HCT116 (cell line): ENCODE measurements at regions not wholly inside any gene's neighbourhood (a gene's known extent, or its start where the extent isn't known, plus 50 kb on each side); places are given as distances from the start of the nearest gene placed in this dataset.

Experiments
- ATAC-seq: fragments of 200-7000 bp; cut with Tn5 transposase; 2 replicates; pipeline ENCODE4 v1.9.1; 2020; ENCODE audit warnings: mild to moderate bottlenecking, moderate library complexity
- BruUV-seq: library from RNA; stranded (reverse); fragments of 400-500 nt; replicated peaks from 2 replicates; lab custom pipeline; 2021; lab: Mats Ljungman, UMichigan
- CTCF ChIA-PET: fragments of 300-600 bp; sonication (Branson Sonifier 250); formaldehyde crosslinking; loops from one replicate; lab custom pipeline; 2021; ENCODE audit warnings: antibody characterized with exemption; lab: Charles Lee
- POLR2A ChIA-PET: fragments of 300-600, 350-600 bp; sonication (Branson Sonifier 250); formaldehyde crosslinking; loops from one replicate; lab custom pipeline; 2021; ENCODE audit warnings: antibody characterized with exemption; lab: Charles Lee
- RAD21 ChIA-PET, 2 experiments: fragments of 300-600 bp; sonication (Branson Sonifier 250); formaldehyde crosslinking; loops; one replicate each; lab custom pipeline; 2023; ENCODE audit warnings: low total read pairs in 2 of 2; ENCODE audit not compliant: uncharacterized antibody in 2 of 2, unreplicated experiment in 2 of 2, low non-redundant PET in 1 of 2; lab: Charles Lee
- DNase-seq: peaks from one replicate; pipeline ENCODE4 v3.0.0-alpha.2; 2010; ENCODE audit warnings: low read depth, low spot score
- H2AFZ ChIP-seq: fragments of 200-600 bp; shearing (Covaris generic), sonication (generic); 2 replicates; pipeline ENCODE4 v1.6.1; 2017; ENCODE audit warnings: low read depth, mixed run types, mixed read lengths, antibody characterized with exemption, low read length; ENCODE audit not compliant: poor library complexity, severe bottlenecking
- H3K27ac ChIP-seq: 2 replicates; pipeline ENCODE4 v1.5.1; 2012; ENCODE audit warnings: low read depth, low read length
- H3K27me3 ChIP-seq: fragments of 200-600 bp; sonication (generic); 2 replicates; pipeline ENCODE4 v1.6.1; 2016; ENCODE audit warnings: mixed run types, low read length, mixed read lengths; ENCODE audit not compliant: insufficient read depth
- H3K36me3 ChIP-seq, 2 experiments: fragments of 200-500 bp in 1 of 2; fragments of 200-600 bp in 1 of 2; sonication (Bioruptor generic) in 1 of 2; sonication (generic) in 1 of 2; 2 replicates each; pipeline versions ENCODE4 v1.5.1 to v1.6.1; 2014 to 2016; ENCODE audit warnings: low read length in 2 of 2, inconsistent platforms in 1 of 2, mixed read lengths in 1 of 2, mixed run types in 1 of 2; ENCODE audit not compliant: insufficient read depth in 2 of 2, control insufficient read depth in 1 of 2
- H3K4me1 ChIP-seq, 2 experiments: fragments of 200-600 bp in 1 of 2; sonication (generic) in 1 of 2; 2 replicates each; pipeline versions ENCODE4 v1.5.1 to v1.6.1; 2012 to 2017; ENCODE audit warnings: low read length in 2 of 2, inconsistent platforms in 1 of 2, mild to moderate bottlenecking in 1 of 2, mixed read lengths in 1 of 2, mixed run types in 1 of 2, moderate library complexity in 1 of 2; ENCODE audit not compliant: insufficient read depth in 2 of 2, control insufficient read depth in 1 of 2
- H3K4me2 ChIP-seq: fragments of 200-600 bp; sonication (generic); 2 replicates; pipeline ENCODE4 v1.6.1; 2017; ENCODE audit warnings: mixed run types, low read length, mixed read lengths
- H3K4me3 ChIP-seq, 2 experiments: fragments of 200-600 bp in 1 of 2; sonication (generic) in 1 of 2; replicated peaks in 1 of 2; 2 replicates each; pipeline ENCODE4 v1.5.1; 2011 to 2016; ENCODE audit warnings: low read length in 2 of 2, control low read depth in 1 of 2, low read depth in 1 of 2, mild to moderate bottlenecking in 1 of 2, mixed read lengths in 1 of 2, mixed run types in 1 of 2
- H3K79me2 ChIP-seq: fragments of 200-600 bp; sonication (generic); 2 replicates; pipeline ENCODE4 v1.6.1; 2017; ENCODE audit warnings: mild to moderate bottlenecking, mixed run types, low read length, moderate library complexity, mixed read lengths; ENCODE audit not compliant: insufficient read depth
- H3K9ac ChIP-seq: fragments of 200-600 bp; sonication (generic); 2 replicates; pipeline ENCODE4 v1.6.1; 2016; ENCODE audit warnings: low read length, mixed read lengths
- H3K9me2 ChIP-seq: fragments of 200-600 bp; sonication (generic), shearing (Covaris generic); 2 replicates; pipeline ENCODE4 v1.6.1; 2017; ENCODE audit warnings: mixed run types, mild to moderate bottlenecking, moderate library complexity; ENCODE audit not compliant: insufficient read depth
- H3K9me3 ChIP-seq, 2 experiments: fragments of 200-500 bp in 1 of 2; fragments of 200-600 bp in 1 of 2; sonication (Bioruptor generic) in 1 of 2; sonication (generic) in 1 of 2; 2 replicates each; pipeline ENCODE4 v1.6.1; 2014 to 2017; ENCODE audit warnings: low read length in 2 of 2, mixed read lengths in 2 of 2, inconsistent platforms in 1 of 2, low read depth in 1 of 2, mild to moderate bottlenecking in 1 of 2, mixed run types in 1 of 2, moderate library complexity in 1 of 2; ENCODE audit not compliant: control insufficient read depth in 1 of 2, insufficient read depth in 1 of 2
- H4K20me1 ChIP-seq: fragments of 200-600 bp; sonication (generic), shearing (Covaris generic); 2 replicates; pipeline ENCODE4 v1.6.1; 2017; ENCODE audit warnings: mixed run types, mild to moderate bottlenecking, moderate library complexity; ENCODE audit not compliant: insufficient read depth
- CBX3 ChIP-seq: IDR thresholded peaks from 2 replicates; pipeline ENCODE4 v1.6.1; 2012; ENCODE audit warnings: low read depth
- EGR1 ChIP-seq: IDR thresholded peaks from 2 replicates; pipeline ENCODE4 v1.6.1; 2012; ENCODE audit warnings: low read depth
- ELF1 ChIP-seq: IDR thresholded peaks from 2 replicates; pipeline ENCODE4 v1.6.1; 2012; ENCODE audit warnings: low read depth, borderline replicate concordance
- EZH2phosphoT487 ChIP-seq: fragments of 200-600 bp; IDR thresholded peaks from 2 replicates; pipeline ENCODE4 v1.6.1; 2018; ENCODE audit warnings: antibody characterized with exemption, borderline replicate concordance
- FOSL1 ChIP-seq: IDR thresholded peaks from 2 replicates; pipeline ENCODE4 v1.6.1; 2012; ENCODE audit warnings: low read depth
- JUND ChIP-seq: IDR thresholded peaks from 2 replicates; pipeline ENCODE4 v1.6.1; 2012
- POLR2A ChIP-seq: IDR thresholded peaks from 2 replicates; pipeline ENCODE4 v1.7.0; 2011; ENCODE audit warnings: borderline replicate concordance; ENCODE audit not compliant: insufficient read depth, insufficient read length; ENCODE audit errors: extremely low read depth
- POLR2AphosphoS5 ChIP-seq: IDR thresholded peaks from 2 replicates; pipeline ENCODE4 v1.6.1; 2011; ENCODE audit warnings: mild to moderate bottlenecking, low read depth, low read length, moderate library complexity
- RAD21 ChIP-seq: IDR thresholded peaks from 2 replicates; pipeline ENCODE4 v1.6.1; 2012; ENCODE audit warnings: low read depth, mild to moderate bottlenecking
- SRF ChIP-seq: IDR thresholded peaks from 2 replicates; pipeline ENCODE4 v1.6.1; 2012; ENCODE audit warnings: low read depth
- TCF7L2 ChIP-seq: IDR thresholded peaks from 2 replicates; pipeline ENCODE4 v1.7.0; 2011; ENCODE audit warnings: borderline replicate concordance, inconsistent platforms; ENCODE audit not compliant: insufficient read depth, insufficient read length; ENCODE audit errors: extremely low read depth
- YY1 ChIP-seq: IDR thresholded peaks from 2 replicates; pipeline ENCODE4 v1.6.1; 2011; ENCODE audit warnings: low read length, low read depth, moderate library complexity, mild to moderate bottlenecking; ENCODE audit not compliant: insufficient replicate concordance; ENCODE audit errors: extremely low read depth
- ZFX ChIP-seq: fragments of 450-650 bp; IDR thresholded peaks from 2 replicates; pipeline ENCODE4 v1.6.1; 2017
- ZNF274 ChIP-seq: fragments of 200-500 bp; sonication (Bioruptor generic); IDR thresholded peaks from 2 replicates; pipeline ENCODE4 v1.6.1; 2014; ENCODE audit warnings: mild to moderate bottlenecking, low read depth, low read length, inconsistent platforms
- intact Hi-C: fragments of 100-400 bp; cut with micrococcal nuclease; formaldehyde crosslinking; loops from 2 replicates; pipeline ENCODE4 v1.10.0; 2022
- TF ChIP-seq, protein P1 (sequence below): IDR thresholded peaks from 2 replicates; pipeline ENCODE4 v1.6.1; 2012; ENCODE audit warnings: low read depth
- TF ChIP-seq, protein P2 (sequence below), 3 experiments: fragments of 200-600 bp in 1 of 3; sonication (generic) in 1 of 3; IDR thresholded peaks in 2 of 3; conservative IDR thresholded peaks in 1 of 3; 2 replicates each; pipeline ENCODE4 v1.5.1; 2012 to 2017; ENCODE audit warnings: low read depth in 2 of 3, low read length in 2 of 3, antibody characterized with exemption in 1 of 3, borderline replicate concordance in 1 of 3, control low read depth in 1 of 3, mild to moderate bottlenecking in 1 of 3, mixed read lengths in 1 of 3, mixed run types in 1 of 3, moderate library complexity in 1 of 3; ENCODE audit not compliant: insufficient read depth in 1 of 3
- TF ChIP-seq, protein P3 (sequence below): IDR thresholded peaks from 2 replicates; pipeline ENCODE4 v1.6.1; 2011; ENCODE audit warnings: mild to moderate bottlenecking, low read length, moderate library complexity; ENCODE audit not compliant: insufficient replicate concordance; ENCODE audit errors: extremely low read depth
- TF ChIP-seq, protein P4 (sequence below): IDR thresholded peaks from 2 replicates; pipeline ENCODE4 v1.6.1; 2012
- TF ChIP-seq, protein P5 (sequence below): IDR thresholded peaks from 2 replicates; pipeline ENCODE4 v1.6.1; 2012

DNA sequence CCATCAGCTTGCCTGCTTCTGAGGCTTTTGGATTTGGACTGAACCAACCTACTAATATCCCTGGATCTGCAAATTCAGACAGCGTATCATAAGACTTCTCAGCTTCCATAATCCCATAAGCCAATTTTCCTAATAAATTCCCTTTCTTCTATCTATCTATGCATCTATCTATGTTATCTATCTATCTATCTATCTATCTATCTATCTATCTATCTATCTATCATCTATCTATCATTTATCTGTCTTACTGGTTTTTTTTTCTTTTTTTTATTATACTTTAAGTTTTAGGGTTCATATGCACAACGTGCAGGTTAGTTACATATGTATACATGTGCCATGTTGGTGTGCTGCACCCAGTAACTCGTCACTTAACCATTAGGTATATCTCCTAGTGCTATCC is 2045.4 kb upstream of the CDH6 start:
- H3K79me2 ChIP-seq, result no peaks in the 10 kb centered on the region
- no peak overlapping the region for H3K27ac ChIP-seq
- no TSS peak for BruUV-seq
- H4K20me1 ChIP-seq, result no peaks in the 10 kb centered on the region
- POLR2A ChIA-PET, result no interaction called here
- no peak for ATAC-seq
- no peaks in the 10 kb centered on the region for H3K9me2 ChIP-seq
- H2AFZ ChIP-seq, result no peak overlapping the region
- no peaks in the 10 kb centered on the region for H3K4me1 ChIP-seq
- CTCF ChIA-PET, result no interaction called here
- H3K9me3 ChIP-seq, result peaks cover 13 to 46% of the 10 kb centered on the region in 2 experiments; a peak in 2 of 4 replicates
- TF ChIP-seq, protein P1, sequence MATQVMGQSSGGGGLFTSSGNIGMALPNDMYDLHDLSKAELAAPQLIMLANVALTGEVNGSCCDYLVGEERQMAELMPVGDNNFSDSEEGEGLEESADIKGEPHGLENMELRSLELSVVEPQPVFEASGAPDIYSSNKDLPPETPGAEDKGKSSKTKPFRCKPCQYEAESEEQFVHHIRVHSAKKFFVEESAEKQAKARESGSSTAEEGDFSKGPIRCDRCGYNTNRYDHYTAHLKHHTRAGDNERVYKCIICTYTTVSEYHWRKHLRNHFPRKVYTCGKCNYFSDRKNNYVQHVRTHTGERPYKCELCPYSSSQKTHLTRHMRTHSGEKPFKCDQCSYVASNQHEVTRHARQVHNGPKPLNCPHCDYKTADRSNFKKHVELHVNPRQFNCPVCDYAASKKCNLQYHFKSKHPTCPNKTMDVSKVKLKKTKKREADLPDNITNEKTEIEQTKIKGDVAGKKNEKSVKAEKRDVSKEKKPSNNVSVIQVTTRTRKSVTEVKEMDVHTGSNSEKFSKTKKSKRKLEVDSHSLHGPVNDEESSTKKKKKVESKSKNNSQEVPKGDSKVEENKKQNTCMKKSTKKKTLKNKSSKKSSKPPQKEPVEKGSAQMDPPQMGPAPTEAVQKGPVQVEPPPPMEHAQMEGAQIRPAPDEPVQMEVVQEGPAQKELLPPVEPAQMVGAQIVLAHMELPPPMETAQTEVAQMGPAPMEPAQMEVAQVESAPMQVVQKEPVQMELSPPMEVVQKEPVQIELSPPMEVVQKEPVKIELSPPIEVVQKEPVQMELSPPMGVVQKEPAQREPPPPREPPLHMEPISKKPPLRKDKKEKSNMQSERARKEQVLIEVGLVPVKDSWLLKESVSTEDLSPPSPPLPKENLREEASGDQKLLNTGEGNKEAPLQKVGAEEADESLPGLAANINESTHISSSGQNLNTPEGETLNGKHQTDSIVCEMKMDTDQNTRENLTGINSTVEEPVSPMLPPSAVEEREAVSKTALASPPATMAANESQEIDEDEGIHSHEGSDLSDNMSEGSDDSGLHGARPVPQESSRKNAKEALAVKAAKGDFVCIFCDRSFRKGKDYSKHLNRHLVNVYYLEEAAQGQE, result no peak
- TF ChIP-seq CBX3, result no peak
- TF ChIP-seq FOSL1, result no peak
- TF ChIP-seq, protein P2, sequence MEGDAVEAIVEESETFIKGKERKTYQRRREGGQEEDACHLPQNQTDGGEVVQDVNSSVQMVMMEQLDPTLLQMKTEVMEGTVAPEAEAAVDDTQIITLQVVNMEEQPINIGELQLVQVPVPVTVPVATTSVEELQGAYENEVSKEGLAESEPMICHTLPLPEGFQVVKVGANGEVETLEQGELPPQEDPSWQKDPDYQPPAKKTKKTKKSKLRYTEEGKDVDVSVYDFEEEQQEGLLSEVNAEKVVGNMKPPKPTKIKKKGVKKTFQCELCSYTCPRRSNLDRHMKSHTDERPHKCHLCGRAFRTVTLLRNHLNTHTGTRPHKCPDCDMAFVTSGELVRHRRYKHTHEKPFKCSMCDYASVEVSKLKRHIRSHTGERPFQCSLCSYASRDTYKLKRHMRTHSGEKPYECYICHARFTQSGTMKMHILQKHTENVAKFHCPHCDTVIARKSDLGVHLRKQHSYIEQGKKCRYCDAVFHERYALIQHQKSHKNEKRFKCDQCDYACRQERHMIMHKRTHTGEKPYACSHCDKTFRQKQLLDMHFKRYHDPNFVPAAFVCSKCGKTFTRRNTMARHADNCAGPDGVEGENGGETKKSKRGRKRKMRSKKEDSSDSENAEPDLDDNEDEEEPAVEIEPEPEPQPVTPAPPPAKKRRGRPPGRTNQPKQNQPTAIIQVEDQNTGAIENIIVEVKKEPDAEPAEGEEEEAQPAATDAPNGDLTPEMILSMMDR (IDR thresholded peaks at IDR 0.05 in 2 of 3, conservative IDR thresholded peaks at IDR 0.05 in 1 of 3; ENCODE audit: borderline replicate concordance in 1 of 3, insufficient read depth in 1 of 3, low read depth in 2 of 3, low read length in 2 of 3), result no peak
- no peak for TF ChIP-seq POLR2A
- TF ChIP-seq ZNF274, result no peak
- TF ChIP-seq RAD21, result no peak
- TF ChIP-seq, protein P3, sequence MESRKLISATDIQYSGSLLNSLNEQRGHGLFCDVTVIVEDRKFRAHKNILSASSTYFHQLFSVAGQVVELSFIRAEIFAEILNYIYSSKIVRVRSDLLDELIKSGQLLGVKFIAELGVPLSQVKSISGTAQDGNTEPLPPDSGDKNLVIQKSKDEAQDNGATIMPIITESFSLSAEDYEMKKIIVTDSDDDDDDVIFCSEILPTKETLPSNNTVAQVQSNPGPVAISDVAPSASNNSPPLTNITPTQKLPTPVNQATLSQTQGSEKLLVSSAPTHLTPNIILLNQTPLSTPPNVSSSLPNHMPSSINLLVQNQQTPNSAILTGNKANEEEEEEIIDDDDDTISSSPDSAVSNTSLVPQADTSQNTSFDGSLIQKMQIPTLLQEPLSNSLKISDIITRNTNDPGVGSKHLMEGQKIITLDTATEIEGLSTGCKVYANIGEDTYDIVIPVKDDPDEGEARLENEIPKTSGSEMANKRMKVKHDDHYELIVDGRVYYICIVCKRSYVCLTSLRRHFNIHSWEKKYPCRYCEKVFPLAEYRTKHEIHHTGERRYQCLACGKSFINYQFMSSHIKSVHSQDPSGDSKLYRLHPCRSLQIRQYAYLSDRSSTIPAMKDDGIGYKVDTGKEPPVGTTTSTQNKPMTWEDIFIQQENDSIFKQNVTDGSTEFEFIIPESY, result no peak
- no peak for TF ChIP-seq EZH2phosphoT487
- no peak for TF ChIP-seq YY1
- TF ChIP-seq POLR2AphosphoS5, result no peak
- TF ChIP-seq ZFX, result no peak
- no peak for TF ChIP-seq EGR1
- TF ChIP-seq TCF7L2, result no peak
- TF ChIP-seq, protein P4, sequence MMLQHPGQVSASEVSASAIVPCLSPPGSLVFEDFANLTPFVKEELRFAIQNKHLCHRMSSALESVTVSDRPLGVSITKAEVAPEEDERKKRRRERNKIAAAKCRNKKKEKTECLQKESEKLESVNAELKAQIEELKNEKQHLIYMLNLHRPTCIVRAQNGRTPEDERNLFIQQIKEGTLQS, result no peak
- TF ChIP-seq SRF, result no peak
- no peak for TF ChIP-seq JUND
- no peak for TF ChIP-seq ELF1
- TF ChIP-seq, protein P5, sequence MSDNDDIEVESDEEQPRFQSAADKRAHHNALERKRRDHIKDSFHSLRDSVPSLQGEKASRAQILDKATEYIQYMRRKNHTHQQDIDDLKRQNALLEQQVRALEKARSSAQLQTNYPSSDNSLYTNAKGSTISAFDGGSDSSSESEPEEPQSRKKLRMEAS, result no peak
- DNase-seq, result no peak
- H3K4me2 ChIP-seq, result no peak overlapping the region
- intact Hi-C loops, result no loop called here
- no peaks in the 10 kb centered on the region for H3K36me3 ChIP-seq
- RAD21 ChIA-PET, result no interaction called here
- H3K9ac ChIP-seq, result no peak overlapping the region
- no peak overlapping the region for H3K4me3 ChIP-seq
- no peaks in the 10 kb centered on the region for H3K27me3 ChIP-seq
